H1 (cell line): ENCODE measurements at regions not wholly inside any gene's neighbourhood (a gene's known extent, or its start where the extent isn't known, plus 50 kb on each side); places are given as distances from the start of the nearest gene placed in this dataset.

ENCODE experiments used
- CTCF ChIA-PET: fragments of 300-600 bp; sonication (Branson Sonifier 250); formaldehyde crosslinking; loops from one replicate; lab custom pipeline; 2021; ENCODE audit not compliant: partially characterized antibody; lab: Charles Lee
- POLR2A ChIA-PET: fragments of 300-600 bp; sonication (Branson Sonifier 250); formaldehyde crosslinking; loops from one replicate; lab custom pipeline; 2021; ENCODE audit warnings: inconsistent platforms; ENCODE audit not compliant: partially characterized antibody; lab: Charles Lee
- DNase-seq, 2 experiments: peaks; one replicate each; pipeline versions ENCODE4 v3.0.0 to v3.0.0-alpha.2; 2010 to 2022; ENCODE audit warnings: low spot score in 2 of 2, low read depth in 1 of 2, mixed read lengths in 1 of 2
- FAIRE-seq: peaks from 2 replicates; lab custom pipeline; 2011; peaks lifted over from hg19 to GRCh38; lab: Jason Lieb, UNC
- H2AFZ ChIP-seq: 2 replicates; pipeline ENCODE4 v1.8.1; 2012; ENCODE audit warnings: low read length, inconsistent platforms
- H2AK5ac ChIP-seq: 2 replicates; pipeline ENCODE4 v1.6.1; 2013; ENCODE audit warnings: low read depth, low read length
- H2BK120ac ChIP-seq: replicated peaks from 2 replicates; pipeline ENCODE3; 2013; ENCODE audit warnings: low read depth, low read length, inconsistent platforms
- H2BK12ac ChIP-seq: 2 replicates; pipeline ENCODE4 v1.6.1; 2013; ENCODE audit warnings: low read depth, low read length
- H2BK15ac ChIP-seq: 2 replicates; pipeline ENCODE4 v1.6.1; 2013; ENCODE audit warnings: low read length
- H2BK20ac ChIP-seq: 2 replicates; pipeline ENCODE4 v1.6.1; 2013; ENCODE audit warnings: low read length
- H2BK5ac ChIP-seq: 2 replicates; pipeline ENCODE4 v1.6.1; 2013; ENCODE audit warnings: low read depth, low read length
- H3K14ac ChIP-seq: 2 replicates; pipeline ENCODE4 v1.6.1; 2013; ENCODE audit warnings: inconsistent platforms; ENCODE audit not compliant: insufficient read length
- H3K18ac ChIP-seq: 2 replicates; pipeline ENCODE4 v1.6.1; 2013; ENCODE audit warnings: low read length; ENCODE audit errors: extremely low read depth
- H3K23ac ChIP-seq: 2 replicates; pipeline ENCODE4 v1.6.1; 2013; ENCODE audit warnings: inconsistent platforms; ENCODE audit not compliant: insufficient read length
- H3K23me2 ChIP-seq: 2 replicates; pipeline ENCODE4 v1.6.1; 2013; ENCODE audit warnings: low read depth, low read length
- H3K27ac ChIP-seq: 2 replicates; pipeline ENCODE4 v1.6.1; 2011; ENCODE audit warnings: low read depth, low read length, inconsistent platforms
- H3K27me3 ChIP-seq, 4 experiments: replicated peaks in 1 of 4; 1 replicate in 1 of 4; 2 replicates in 3 of 4; pipeline versions ENCODE4 v1.6.1 to v1.8.1; 2011 to 2013; ENCODE audit warnings: low read length in 3 of 4, mild to moderate bottlenecking in 3 of 4, inconsistent platforms in 2 of 4, mixed read lengths in 2 of 4, moderate library complexity in 1 of 4; ENCODE audit not compliant: control insufficient read depth in 3 of 4, insufficient read depth in 3 of 4; ENCODE audit errors: extremely low read depth in 1 of 4
- H3K36me3 ChIP-seq, 4 experiments: 2 replicates each; pipeline versions ENCODE4 v1.6.1 to v1.8.1; 2011 to 2013; ENCODE audit warnings: mild to moderate bottlenecking in 4 of 4, low read length in 3 of 4, moderate library complexity in 2 of 4, control low read depth in 1 of 4, inconsistent platforms in 1 of 4; ENCODE audit not compliant: insufficient read depth in 4 of 4, control insufficient read depth in 2 of 4
- H3K4ac ChIP-seq: replicated peaks from 2 replicates; pipeline ENCODE3; 2013; ENCODE audit warnings: low read length, low read depth, mixed read lengths, inconsistent platforms; ENCODE audit not compliant: insufficient read length
- H3K4me1 ChIP-seq, 4 experiments: replicated peaks in 1 of 4; 1 replicate in 1 of 4; 2 replicates in 3 of 4; pipeline versions ENCODE4 v1.6.1 to v1.8.1; 2011 to 2013; ENCODE audit warnings: low read length in 3 of 4, inconsistent platforms in 2 of 4, mixed read lengths in 1 of 4; ENCODE audit not compliant: insufficient read depth in 4 of 4, control insufficient read depth in 3 of 4
- H3K4me2 ChIP-seq, 2 experiments: 2 replicates each; pipeline versions ENCODE4 v1.6.1 to v1.8.1; 2011 to 2013; ENCODE audit warnings: low read depth in 2 of 2, low read length in 2 of 2, control low read depth in 1 of 2, inconsistent platforms in 1 of 2, mild to moderate bottlenecking in 1 of 2; ENCODE audit not compliant: insufficient read depth in 1 of 2
- H3K4me3 ChIP-seq, 4 experiments: fragments of 200-600, 300-600 bp in 1 of 4; sonication (generic), shearing (Covaris generic), sonication (Bioruptor Twin) in 1 of 4; 2 replicates each; pipeline versions ENCODE4 v1.5.1 to v1.8.1; 2011 to 2016; ENCODE audit warnings: low read length in 4 of 4, low read depth in 3 of 4, control low read depth in 2 of 4, inconsistent platforms in 2 of 4, mild to moderate bottlenecking in 2 of 4, mixed read lengths in 1 of 4, moderate library complexity in 1 of 4; ENCODE audit not compliant: insufficient read depth in 2 of 4; ENCODE audit errors: extremely low read depth in 1 of 4
- H3K56ac ChIP-seq: replicated peaks from 2 replicates; pipeline ENCODE3; 2013; ENCODE audit warnings: low read depth, mild to moderate bottlenecking, mixed read lengths, low read length, inconsistent platforms; ENCODE audit not compliant: insufficient read length
- H3K79me1 ChIP-seq: 2 replicates; pipeline ENCODE4 v1.6.1; 2013; ENCODE audit warnings: low read depth, low read length, control low read depth
- H3K79me2 ChIP-seq, 2 experiments: 2 replicates each; pipeline versions ENCODE4 v1.6.1 to v1.8.1; 2012 to 2013; ENCODE audit warnings: low read length in 2 of 2, mild to moderate bottlenecking in 2 of 2, inconsistent platforms in 1 of 2; ENCODE audit not compliant: insufficient read depth in 2 of 2, control insufficient read depth in 1 of 2
- H3K9ac ChIP-seq, 4 experiments: replicated peaks in 1 of 4; 1 replicate in 1 of 4; 2 replicates in 3 of 4; pipeline versions ENCODE4 v1.6.1 to v1.8.1; 2011 to 2013; ENCODE audit warnings: low read depth in 3 of 4, low read length in 3 of 4, control low read depth in 2 of 4, mild to moderate bottlenecking in 2 of 4, moderate library complexity in 2 of 4, inconsistent platforms in 1 of 4; ENCODE audit errors: extremely low read depth in 1 of 4
- H3K9me3 ChIP-seq, 2 experiments: 2 replicates each; pipeline versions ENCODE4 v1.6.1 to v1.8.1; 2012 to 2013; ENCODE audit warnings: mild to moderate bottlenecking in 2 of 2, moderate library complexity in 2 of 2, control low read depth in 1 of 2, inconsistent platforms in 1 of 2, low read depth in 1 of 2, low read length in 1 of 2, mixed read lengths in 1 of 2; ENCODE audit not compliant: insufficient read depth in 2 of 2
- H4K20me1 ChIP-seq, 2 experiments: replicated peaks in 1 of 2; 2 replicates each; pipeline versions ENCODE3 to v1.8.1; 2011 to 2013; ENCODE audit warnings: inconsistent platforms in 2 of 2, low read length in 2 of 2, mild to moderate bottlenecking in 1 of 2; ENCODE audit not compliant: insufficient read depth in 2 of 2, control insufficient read depth in 1 of 2
- H4K5ac ChIP-seq: 2 replicates; pipeline ENCODE4 v1.6.1; 2013; ENCODE audit warnings: low read length, low read depth, mixed read lengths, inconsistent platforms; ENCODE audit not compliant: insufficient read length
- H4K8ac ChIP-seq: 2 replicates; pipeline ENCODE4 v1.8.0; 2013; ENCODE audit warnings: mild to moderate bottlenecking, moderate library complexity, low read length, inconsistent platforms; ENCODE audit not compliant: insufficient read depth; ENCODE audit errors: extremely low read depth
- H4K91ac ChIP-seq: replicated peaks from 2 replicates; pipeline ENCODE3; 2013; ENCODE audit warnings: low read length, mixed read lengths, inconsistent platforms; ENCODE audit not compliant: insufficient read length
- BCL11A ChIP-seq, 2 experiments: IDR thresholded peaks; one replicate each; pipeline ENCODE4 v1.6.1; 2011; ENCODE audit warnings: low read depth in 2 of 2, low read length in 2 of 2, mild to moderate bottlenecking in 2 of 2
- CHD2 ChIP-seq: IDR thresholded peaks from 2 replicates; pipeline ENCODE4 v1.6.1; 2012; ENCODE audit warnings: low read length, improper control_type of control experiment
- KDM1A ChIP-seq: fragments of 200-600, 300-600 bp; sonication (generic); IDR thresholded peaks from 2 replicates; pipeline ENCODE4 v1.7.1; 2016; ENCODE audit warnings: mild to moderate bottlenecking, low read length, borderline replicate concordance
- RFX5 ChIP-seq: IDR thresholded peaks from 2 replicates; pipeline ENCODE4 v1.6.1; 2011; ENCODE audit warnings: low read depth, low read length, improper control_type of control experiment, borderline replicate concordance
- RXRA ChIP-seq: IDR thresholded peaks from 2 replicates; pipeline ENCODE4 v1.6.1; 2011; ENCODE audit warnings: low read depth, mild to moderate bottlenecking, low read length, moderate library complexity; ENCODE audit not compliant: insufficient read depth
- SIX5 ChIP-seq: IDR thresholded peaks from 2 replicates; pipeline ENCODE4 v1.6.1; 2011; ENCODE audit warnings: mild to moderate bottlenecking, low read depth, low read length
- WGBS, 2 experiments: shearing (Covaris generic) in 1 of 2; methylation state at CpG; one replicate each; pipeline versions ENCODE4 v1.1.6 to v1.1.7; 2013 to 2015; ENCODE audit warnings: low lambda C conversion rate in 2 of 2, mixed read lengths in 2 of 2, inconsistent platforms in 1 of 2, low coverage in 1 of 2, missing lambda C conversion rate in 1 of 2; ENCODE audit not compliant: insufficient replicate concordance in 2 of 2, insufficient coverage in 1 of 2, insufficient read length in 1 of 2; ENCODE audit errors: extremely low coverage in 1 of 2, missing lambda C conversion rate in 1 of 2; 5-methylcytosine and 5-hydroxymethylcytosine counted together
- TF ChIP-seq, protein P1 (sequence below), 3 experiments: IDR thresholded peaks; 1 replicate in 2 of 3; 2 replicates in 1 of 3; pipeline versions ENCODE4 v1.5.1 to v1.6.1; 2011; ENCODE audit warnings: low read length in 3 of 3, mild to moderate bottlenecking in 3 of 3, inconsistent platforms in 2 of 3, low read depth in 1 of 3, moderate library complexity in 1 of 3; ENCODE audit not compliant: insufficient read depth in 1 of 3; ENCODE audit errors: control extremely low read depth in 1 of 3
- TF ChIP-seq, protein P2 (sequence below): IDR thresholded peaks from 2 replicates; pipeline ENCODE4 v1.6.1; 2012; ENCODE audit warnings: low read length, inconsistent platforms

DNA sequence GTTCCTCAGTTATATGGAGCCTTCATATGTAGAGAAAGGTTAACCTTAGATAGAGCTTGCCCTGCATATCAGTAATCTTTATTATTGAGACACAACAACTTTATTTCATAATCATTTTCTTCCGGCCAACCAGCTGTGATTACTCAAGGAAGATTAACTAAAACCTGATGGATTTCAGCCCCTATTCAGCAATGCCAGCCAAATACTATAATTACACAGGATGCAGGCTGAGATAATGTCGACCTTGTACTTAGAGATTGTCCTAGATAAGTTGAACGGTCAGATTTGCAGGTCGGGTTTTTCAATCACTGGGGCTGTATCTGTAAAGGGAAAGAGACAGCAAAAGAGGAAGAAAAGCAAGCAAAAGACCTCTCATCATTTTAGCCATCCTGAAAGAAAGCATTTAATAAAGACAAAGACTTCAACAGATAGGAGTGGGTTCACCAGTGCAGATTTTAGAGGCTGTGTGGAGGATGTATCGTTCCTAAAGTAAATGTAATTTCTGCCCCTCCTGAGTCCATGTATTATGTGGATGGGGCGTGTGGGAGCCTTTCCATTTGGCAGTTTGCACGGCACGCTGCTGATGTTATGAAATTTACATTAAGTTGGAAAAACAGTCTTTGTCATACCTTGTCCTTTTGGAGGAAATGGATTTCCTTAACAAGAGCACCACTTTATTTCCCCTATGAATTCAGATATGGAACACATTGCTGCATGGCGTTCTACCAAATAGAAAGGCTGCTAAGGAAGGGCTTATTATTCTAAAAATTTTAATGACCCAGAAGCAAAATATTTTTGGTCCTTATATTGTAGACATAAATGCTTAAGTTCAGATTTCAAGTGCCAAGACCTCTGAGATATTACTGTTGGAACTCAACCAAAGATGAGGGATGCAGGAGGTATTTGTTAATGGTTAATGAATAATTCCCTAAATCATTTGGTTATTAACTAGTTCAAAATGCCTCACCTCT lies 496.7 kb downstream of the SPRY1 start:
- H2BK12ac ChIP-seq = no peak overlapping the region
- no peak overlapping the region for H3K9ac ChIP-seq
- H3K18ac ChIP-seq = no peak overlapping the region
- H3K23ac ChIP-seq = no peak overlapping the region
- H2BK5ac ChIP-seq = no peak overlapping the region
- no peak overlapping the region for H4K5ac ChIP-seq
- no peak for FAIRE-seq
- no peaks in the 10 kb centered on the region for H3K4me1 ChIP-seq
- WGBS, 2 experiments = 94% methylated on average over 9 of the region's 9 CpGs; no CpG with 5 or more reads in 1 of the 2 experiments
- H3K4ac ChIP-seq = no peak overlapping the region
- H3K23me2 ChIP-seq = no peaks in the 10 kb centered on the region
- no peak overlapping the region for H3K4me3 ChIP-seq
- no peak overlapping the region for H2AK5ac ChIP-seq
- POLR2A ChIA-PET = no interaction called here
- CTCF ChIA-PET = interaction anchor here (1.1 kb wide), 1 partner anchor 10 kb away, joined by 3 read pairs; no protein-coding TSS in a partner anchor
- H3K79me2 ChIP-seq = no peaks in the 10 kb centered on the region
- no peak overlapping the region for H3K4me2 ChIP-seq
- no peak overlapping the region for H2AFZ ChIP-seq
- H3K14ac ChIP-seq = no peak overlapping the region
- peaks cover 0 to 1% (median 0%) of the 10 kb centered on the region in 4 experiments; a peak in 1 of 7 replicates for H3K27me3 ChIP-seq
- H3K56ac ChIP-seq = no peak overlapping the region
- H4K20me1 ChIP-seq = no peaks in the 10 kb centered on the region
- no peaks in the 10 kb centered on the region for H3K36me3 ChIP-seq
- no peak overlapping the region for H3K27ac ChIP-seq
- no peak overlapping the region for H4K8ac ChIP-seq
- no peaks in the 10 kb centered on the region for H3K79me1 ChIP-seq
- no peak overlapping the region for H2BK15ac ChIP-seq
- no peak overlapping the region for H4K91ac ChIP-seq
- H3K9me3 ChIP-seq = no peaks in the 10 kb centered on the region
- no peak overlapping the region for H2BK20ac ChIP-seq
- H2BK120ac ChIP-seq = no peak overlapping the region
- DNase-seq = no peak
- TF ChIP-seq RXRA (no peak), BCL11A (IDR thresholded peaks at IDR 0.05; ENCODE audit: low read depth in 2 of 2, low read length in 2 of 2) (no peak), CHD2 (no peak), RFX5 (no peak), SIX5 (no peak), KDM1A (no peak)
- TF ChIP-seq, protein P1, sequence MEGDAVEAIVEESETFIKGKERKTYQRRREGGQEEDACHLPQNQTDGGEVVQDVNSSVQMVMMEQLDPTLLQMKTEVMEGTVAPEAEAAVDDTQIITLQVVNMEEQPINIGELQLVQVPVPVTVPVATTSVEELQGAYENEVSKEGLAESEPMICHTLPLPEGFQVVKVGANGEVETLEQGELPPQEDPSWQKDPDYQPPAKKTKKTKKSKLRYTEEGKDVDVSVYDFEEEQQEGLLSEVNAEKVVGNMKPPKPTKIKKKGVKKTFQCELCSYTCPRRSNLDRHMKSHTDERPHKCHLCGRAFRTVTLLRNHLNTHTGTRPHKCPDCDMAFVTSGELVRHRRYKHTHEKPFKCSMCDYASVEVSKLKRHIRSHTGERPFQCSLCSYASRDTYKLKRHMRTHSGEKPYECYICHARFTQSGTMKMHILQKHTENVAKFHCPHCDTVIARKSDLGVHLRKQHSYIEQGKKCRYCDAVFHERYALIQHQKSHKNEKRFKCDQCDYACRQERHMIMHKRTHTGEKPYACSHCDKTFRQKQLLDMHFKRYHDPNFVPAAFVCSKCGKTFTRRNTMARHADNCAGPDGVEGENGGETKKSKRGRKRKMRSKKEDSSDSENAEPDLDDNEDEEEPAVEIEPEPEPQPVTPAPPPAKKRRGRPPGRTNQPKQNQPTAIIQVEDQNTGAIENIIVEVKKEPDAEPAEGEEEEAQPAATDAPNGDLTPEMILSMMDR (IDR thresholded peaks at IDR 0.05; ENCODE audit: control extremely low read depth in 1 of 3, insufficient read depth in 1 of 3, low read depth in 1 of 3, low read length in 3 of 3) = no peak
- TF ChIP-seq, protein P2, sequence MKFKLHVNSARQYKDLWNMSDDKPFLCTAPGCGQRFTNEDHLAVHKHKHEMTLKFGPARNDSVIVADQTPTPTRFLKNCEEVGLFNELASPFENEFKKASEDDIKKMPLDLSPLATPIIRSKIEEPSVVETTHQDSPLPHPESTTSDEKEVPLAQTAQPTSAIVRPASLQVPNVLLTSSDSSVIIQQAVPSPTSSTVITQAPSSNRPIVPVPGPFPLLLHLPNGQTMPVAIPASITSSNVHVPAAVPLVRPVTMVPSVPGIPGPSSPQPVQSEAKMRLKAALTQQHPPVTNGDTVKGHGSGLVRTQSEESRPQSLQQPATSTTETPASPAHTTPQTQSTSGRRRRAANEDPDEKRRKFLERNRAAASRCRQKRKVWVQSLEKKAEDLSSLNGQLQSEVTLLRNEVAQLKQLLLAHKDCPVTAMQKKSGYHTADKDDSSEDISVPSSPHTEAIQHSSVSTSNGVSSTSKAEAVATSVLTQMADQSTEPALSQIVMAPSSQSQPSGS = no peak
